Activated CD4-positive, alpha-beta T cell treated with anti-CD3 and anti-CD28 coated beads for 24 hours (primary cell): ENCODE measurements at regions not wholly inside any gene's neighbourhood (a gene's known extent, or its start where the extent isn't known, plus 50 kb on each side); places are given as distances from the start of the nearest gene placed in this dataset.
A peak's percentile ranks its signal among the peaks of the same experiment; 100 is the strongest.
"Not testable (repeated sequence)": the region's sequence is repeated elsewhere in the genome, so short reads cannot be mapped to it uniquely, and the experiment has no call there.

ENCODE experiments used
- DNase-seq, 2 donors: peaks; one replicate each; pipeline ENCODE4 v3.0.0-alpha.2; 2020; ENCODE audit warnings: low read depth in 2 of 2

DNA sequence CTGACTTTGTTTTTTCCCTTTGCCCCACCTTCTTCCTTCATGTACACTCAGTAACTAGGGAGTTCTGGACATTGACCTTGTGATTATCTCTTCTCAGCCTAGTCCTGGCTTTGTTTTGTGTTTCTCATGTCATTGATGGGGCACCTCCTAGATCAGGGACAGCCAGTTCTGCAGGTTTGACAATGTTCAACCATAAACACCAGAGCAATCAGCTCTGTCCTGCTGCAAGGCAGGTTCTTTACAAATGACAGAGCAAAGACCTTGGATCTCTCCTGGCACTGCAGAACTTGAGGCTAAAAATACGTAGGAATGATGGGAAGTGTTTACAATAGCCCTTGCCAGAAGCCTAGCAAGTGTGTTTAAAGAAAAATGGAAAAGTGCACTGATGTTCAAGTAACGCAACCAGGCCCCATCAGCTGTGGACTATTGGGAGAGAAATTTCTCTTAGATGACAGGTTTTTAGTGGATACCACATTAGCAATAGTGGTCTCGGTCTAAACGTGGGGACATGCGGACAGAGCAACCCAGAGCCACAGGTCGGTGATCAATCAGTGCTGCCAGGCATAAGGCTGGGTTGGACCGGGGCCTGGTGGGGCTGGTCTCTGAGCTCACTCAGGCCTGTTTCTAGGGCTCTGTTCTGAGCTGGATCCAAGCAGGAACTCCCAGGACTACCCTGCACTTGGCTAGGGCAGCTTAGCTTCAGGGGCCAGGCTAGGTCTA lies 76.8 kb downstream of the SOWAHC start:
- DNase-seq, result no peak

DNA sequence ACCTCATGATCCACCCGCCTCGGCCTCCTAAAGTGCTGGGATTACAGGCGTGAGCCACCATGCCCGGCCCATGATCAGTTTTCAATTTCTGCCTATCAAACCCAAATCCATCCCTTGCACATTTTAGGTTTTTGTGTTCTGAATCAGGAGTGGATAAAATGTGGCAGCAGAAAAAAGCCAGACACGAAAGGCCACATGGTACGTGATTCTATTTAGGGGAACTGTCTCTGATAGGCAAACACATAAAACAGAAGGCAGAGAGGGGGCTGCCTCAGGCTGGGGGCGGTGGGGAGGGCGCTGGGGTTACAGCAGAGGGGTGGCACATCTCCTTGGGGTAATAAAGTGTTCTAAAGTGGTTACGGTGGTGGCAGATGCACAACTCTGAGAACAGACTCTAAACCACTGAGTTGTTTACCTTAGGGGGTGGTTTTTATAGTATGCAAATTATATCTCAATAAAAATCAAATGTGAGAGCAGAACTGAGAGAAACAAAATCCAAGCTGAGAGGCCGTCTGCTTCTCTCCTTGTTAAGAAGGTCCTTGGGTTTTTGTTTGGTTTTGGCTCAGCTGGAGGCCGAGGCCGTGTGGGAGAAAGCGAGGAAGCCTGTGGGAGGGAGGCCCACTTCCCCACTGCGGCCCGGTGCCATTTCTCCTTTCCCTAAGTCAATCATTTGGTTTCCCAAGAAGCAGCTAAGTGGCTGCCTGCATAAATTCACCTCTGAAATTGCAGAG lies 78.0 kb downstream of the SOWAHC start:
- no peak for DNase-seq

GRCh38 chr2:109692831-109693230 lies 78.7 kb downstream of the SOWAHC start:
- not testable (repeated sequence) for DNase-seq

GRCh38 chr2:109693292-109693691 lies 79.1 kb downstream of the SOWAHC start:
- DNase-seq, result peak in 1 of 2 donors; percentile 14

DNA sequence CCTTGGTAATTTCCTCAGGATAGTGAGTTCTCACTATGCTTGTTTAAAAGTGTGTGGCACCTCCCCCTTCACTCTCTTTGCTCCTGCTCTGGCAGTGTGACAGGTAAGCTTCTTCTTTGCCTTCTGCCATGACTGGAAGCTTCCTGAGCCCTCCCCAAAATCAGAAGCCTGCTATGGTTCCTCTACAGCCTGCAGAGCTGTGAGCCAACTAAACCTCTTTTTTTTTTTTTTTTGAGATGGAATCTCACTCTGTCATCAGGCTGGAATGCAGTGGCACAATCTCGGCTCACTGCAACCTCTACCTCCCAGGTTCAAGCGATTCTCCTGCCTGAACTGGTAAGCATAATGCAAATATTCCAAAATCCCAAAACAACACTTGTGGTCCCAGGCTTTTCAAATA lies 80.0 kb downstream of the SOWAHC start:
- DNase-seq, result no peak

DNA sequence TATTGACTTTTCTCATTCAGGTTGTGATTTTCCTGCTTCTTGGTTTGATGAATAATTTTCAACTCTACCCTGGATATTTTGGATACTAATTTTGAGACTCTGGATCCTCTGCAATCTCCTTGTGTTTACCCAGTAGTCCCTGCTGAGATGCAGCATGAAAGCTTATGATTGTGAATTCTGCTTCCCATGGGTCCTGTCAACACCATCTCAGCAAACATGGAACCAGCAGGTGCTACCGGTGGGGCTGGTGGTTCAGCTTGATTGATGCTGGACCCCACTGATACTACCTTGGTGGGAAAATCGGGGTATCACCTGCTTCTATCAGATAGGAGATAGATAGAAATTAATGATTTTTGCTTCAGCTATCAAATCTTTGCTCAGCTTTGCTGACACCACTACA lies 81.1 kb downstream of the SOWAHC start:
- DNase-seq, result no peak

DNA sequence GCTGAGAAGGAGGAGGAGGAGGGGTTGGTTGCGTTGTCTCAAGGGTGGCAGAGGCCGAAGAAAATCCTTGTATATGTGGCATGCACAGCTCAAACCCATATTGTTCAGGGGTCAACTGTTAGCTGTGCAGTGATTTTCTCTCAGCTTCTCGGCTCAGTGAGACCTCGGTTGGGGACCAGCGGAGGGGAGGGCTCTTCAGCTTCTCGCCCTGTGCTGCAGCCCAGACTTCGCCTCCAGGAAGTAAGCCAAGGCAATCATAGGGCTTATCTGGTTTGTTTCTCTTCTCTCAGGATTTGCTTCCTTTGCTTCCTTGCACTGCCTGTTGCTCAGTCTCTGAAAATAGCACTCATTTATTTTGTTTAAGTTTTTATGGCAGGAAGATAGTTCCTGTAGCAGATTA lies 85.5 kb downstream of the SOWAHC start:
- DNase-seq, result no peak

- DNase-seq, result no peak
Measured at GRCh38 chr2:109700680-109701274, 86.6 kb downstream of the SOWAHC start.

DNA sequence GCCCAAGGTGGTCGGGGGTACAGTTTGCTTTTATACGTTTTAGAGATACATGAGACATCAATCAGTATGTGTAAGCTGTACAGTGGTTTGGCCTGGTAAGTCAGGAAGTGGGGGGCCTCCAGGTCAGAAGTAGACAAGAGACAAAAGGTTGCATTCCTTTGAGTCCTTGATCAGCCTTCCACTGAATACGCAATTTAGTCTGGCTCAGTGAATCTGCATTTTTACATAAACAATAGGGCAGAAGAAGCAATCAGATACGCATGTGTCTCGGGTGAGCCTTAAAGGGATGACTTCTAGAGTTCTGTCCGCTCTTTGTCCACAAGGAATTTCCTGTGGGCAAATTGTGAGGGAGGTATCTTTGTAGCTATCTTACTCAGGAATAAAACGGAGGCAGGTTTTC lies 87.2 kb downstream of the SOWAHC start:
- no peak for DNase-seq

GRCh38 chr2:109702250-109702985 lies 88.3 kb downstream of the SOWAHC start:
- DNase-seq, result no peak

GRCh38 chr2:109703077-109703476 lies 88.9 kb downstream of the SOWAHC start:
- DNase-seq, result no peak

- no peak for DNase-seq
Measured at GRCh38 chr2:109703798-109704197, 89.6 kb downstream of the SOWAHC start.

DNA sequence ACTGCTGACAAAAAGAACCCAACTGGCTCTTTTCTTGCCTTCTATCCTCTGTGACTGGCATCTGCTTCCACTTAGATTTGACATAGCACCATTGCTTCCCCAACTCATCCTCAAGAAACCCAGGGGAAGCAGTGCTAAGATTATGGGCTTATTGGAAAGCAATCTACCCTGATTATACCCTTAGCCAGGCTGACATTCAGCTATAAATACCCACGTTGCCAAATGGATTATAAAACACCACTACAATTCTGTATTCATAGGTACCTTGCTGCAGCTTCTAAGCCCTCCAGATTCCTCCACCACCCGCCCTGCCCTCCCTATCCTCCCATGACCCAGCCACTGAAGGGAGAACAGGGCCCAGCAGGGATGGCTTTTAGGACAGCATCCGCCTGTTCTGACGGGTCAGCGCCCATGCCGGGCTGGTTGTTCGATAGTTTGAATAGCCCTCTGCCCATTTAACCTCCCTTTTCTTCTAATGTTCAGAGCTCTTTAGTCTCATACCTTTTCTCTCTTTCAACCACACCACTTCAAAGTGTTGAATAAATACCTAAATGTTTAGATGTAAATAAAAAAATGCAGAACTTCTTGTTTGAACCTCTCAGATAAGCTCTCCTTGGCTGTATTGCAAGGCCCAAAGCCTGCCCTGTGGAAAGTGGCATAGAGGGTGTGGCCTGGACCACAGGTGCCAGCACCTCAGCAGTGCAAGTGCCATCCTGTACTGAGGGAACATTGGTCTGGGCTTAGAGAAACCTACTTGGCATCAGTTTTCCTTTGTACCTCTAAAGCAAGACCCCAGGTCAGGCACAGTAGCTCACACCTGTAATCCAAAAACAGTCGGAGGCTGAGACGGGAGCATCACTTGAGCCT lies 86.6 kb upstream of the RGPD5 start:
- no peak for DNase-seq

DNA sequence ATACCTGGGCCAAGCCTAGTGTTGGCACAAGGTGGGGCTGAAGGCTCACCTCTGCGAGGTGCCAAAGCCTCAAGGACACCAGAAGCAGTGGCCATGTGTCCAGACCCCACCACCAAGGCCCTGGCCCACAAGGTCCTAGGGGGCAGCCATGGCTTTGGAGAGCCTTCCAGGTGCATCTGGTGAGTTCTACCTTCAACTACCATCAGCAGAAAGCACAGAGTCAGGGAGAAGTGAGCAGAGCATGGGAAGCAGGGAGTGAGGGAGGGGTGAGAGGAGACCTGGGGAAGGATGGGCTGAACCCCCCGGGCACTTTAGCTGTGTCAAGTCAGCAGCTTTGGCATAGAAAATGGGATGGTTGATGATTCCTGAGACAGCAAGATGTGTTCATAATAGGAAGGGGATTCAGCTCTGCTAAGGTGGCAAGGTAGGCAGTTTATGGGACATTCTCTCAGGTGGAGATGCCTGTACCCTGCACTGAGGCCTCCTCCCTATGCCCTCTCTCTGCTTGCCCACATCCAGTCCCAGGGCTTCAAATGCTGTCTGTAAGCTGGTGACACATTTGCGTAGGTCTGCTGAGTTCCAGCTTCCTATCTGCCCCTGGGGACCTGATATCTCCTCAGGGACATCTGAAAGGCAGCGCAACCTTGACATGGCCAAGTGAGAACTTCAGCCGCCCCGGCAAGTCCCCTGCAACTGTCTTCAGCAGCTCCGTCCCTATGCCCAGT lies 83.4 kb upstream of the RGPD5 start:
- DNase-seq, result no peak

- DNase-seq, result no peak
Measured at GRCh38 chr2:109711230-109712122, 82.6 kb upstream of the RGPD5 start.

DNA sequence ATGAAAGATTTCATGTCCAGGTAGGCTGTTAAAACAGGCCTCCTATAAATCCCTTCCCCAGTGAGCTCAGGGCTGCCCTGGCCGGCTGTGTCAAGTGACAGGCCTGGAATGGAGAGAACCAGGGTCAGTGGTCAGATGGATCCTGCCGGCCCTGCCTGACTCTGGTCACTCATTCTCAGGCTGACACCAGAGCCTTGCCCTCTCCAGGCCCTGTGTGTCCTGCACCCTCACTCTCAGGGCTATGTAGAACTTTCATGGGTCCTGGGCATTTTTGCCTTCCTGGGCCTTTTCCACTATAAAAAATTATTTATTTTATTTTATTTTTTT lies 82.0 kb upstream of the RGPD5 start:
- DNase-seq, result no peak

GRCh38 chr2:109712746-109713145 lies 81.4 kb upstream of the RGPD5 start:
- no peak for DNase-seq

- DNase-seq, result no peak
Measured at GRCh38 chr2:109715313-109715805, 78.7 kb upstream of the RGPD5 start.

DNA sequence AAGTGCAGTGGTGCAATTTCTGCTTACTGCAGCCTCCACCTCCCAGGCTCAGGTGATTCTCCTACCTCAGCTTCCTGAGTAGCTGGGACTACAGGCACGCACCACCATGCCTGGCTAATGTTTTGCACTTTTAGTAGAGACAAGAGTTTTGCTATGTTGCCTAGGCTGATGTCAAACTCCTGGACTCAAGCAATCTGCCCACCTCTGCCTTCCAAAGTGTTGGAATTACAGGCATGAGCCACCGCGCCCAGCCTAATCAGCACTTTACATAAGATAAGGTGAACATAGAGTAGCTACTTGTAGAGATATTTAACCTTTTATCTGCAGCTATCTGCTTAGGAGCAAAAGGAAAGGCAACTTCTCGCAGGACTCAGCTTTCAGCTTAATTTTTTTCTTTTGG lies 77.5 kb upstream of the RGPD5 start:
- not testable (repeated sequence) for DNase-seq

- no peak for DNase-seq
Measured at GRCh38 chr2:109718139-109718538, 76.0 kb upstream of the RGPD5 start.
